ENCODE measurements at regions not wholly inside any gene's neighbourhood (a gene's known extent, or its start where the extent isn't known, plus 50 kb on each side); places are given as distances from the start of the nearest gene placed in this dataset.

GRCh38 chr21:38910390-38911067 lies 104.8 kb downstream of the ETS2 start:
- TF ChIP-seq CTCF (IDR thresholded peaks at IDR 0.05 in 2 of 3, conservative IDR thresholded peaks at IDR 0.05 in 1 of 3; ENCODE audit: control insufficient read depth in 2 of 3, extremely low read depth in 1 of 3, insufficient read depth in 1 of 3, low read depth in 3 of 3, low read length in 3 of 3) (no peak), BCLAF1 (IDR thresholded peaks at IDR 0.05) (no peak), RCOR1 (conservative IDR thresholded peaks at IDR 0.05; ENCODE audit: low read depth, low read length) (no peak), RELA (IDR thresholded peaks at IDR 0.05; ENCODE audit: borderline replicate concordance, partially characterized antibody) (no peak), HDAC6 (IDR thresholded peaks at IDR 0.05; ENCODE audit: unreplicated experiment) (no peak), FOXK2 (IDR thresholded peaks at IDR 0.05) (no peak), MYC (IDR thresholded peaks at IDR 0.05; ENCODE audit: insufficient read depth, insufficient read length, insufficient replicate concordance, low read length, severe bottlenecking) (no peak)
- TF ChIP-seq, protein P1, sequence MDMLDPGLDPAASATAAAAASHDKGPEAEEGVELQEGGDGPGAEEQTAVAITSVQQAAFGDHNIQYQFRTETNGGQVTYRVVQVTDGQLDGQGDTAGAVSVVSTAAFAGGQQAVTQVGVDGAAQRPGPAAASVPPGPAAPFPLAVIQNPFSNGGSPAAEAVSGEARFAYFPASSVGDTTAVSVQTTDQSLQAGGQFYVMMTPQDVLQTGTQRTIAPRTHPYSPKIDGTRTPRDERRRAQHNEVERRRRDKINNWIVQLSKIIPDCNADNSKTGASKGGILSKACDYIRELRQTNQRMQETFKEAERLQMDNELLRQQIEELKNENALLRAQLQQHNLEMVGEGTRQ (IDR thresholded peaks at IDR 0.05; ENCODE audit: borderline replicate concordance, low read depth, low read length): no peak
- TF ChIP-seq, protein P2, sequence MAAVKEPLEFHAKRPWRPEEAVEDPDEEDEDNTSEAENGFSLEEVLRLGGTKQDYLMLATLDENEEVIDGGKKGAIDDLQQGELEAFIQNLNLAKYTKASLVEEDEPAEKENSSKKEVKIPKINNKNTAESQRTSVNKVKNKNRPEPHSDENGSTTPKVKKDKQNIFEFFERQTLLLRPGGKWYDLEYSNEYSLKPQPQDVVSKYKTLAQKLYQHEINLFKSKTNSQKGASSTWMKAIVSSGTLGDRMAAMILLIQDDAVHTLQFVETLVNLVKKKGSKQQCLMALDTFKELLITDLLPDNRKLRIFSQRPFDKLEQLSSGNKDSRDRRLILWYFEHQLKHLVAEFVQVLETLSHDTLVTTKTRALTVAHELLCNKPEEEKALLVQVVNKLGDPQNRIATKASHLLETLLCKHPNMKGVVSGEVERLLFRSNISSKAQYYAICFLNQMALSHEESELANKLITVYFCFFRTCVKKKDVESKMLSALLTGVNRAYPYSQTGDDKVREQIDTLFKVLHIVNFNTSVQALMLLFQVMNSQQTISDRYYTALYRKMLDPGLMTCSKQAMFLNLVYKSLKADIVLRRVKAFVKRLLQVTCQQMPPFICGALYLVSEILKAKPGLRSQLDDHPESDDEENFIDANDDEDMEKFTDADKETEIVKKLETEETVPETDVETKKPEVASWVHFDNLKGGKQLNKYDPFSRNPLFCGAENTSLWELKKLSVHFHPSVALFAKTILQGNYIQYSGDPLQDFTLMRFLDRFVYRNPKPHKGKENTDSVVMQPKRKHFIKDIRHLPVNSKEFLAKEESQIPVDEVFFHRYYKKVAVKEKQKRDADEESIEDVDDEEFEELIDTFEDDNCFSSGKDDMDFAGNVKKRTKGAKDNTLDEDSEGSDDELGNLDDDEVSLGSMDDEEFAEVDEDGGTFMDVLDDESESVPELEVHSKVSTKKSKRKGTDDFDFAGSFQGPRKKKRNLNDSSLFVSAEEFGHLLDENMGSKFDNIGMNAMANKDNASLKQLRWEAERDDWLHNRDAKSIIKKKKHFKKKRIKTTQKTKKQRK (IDR thresholded peaks at IDR 0.05; ENCODE audit: low read depth, low read length): no peak

All from GM12878 (cell line).